H9 (cell line): ENCODE measurements at regions not wholly inside any gene's neighbourhood (a gene's known extent, or its start where the extent isn't known, plus 50 kb on each side); places are given as distances from the start of the nearest gene placed in this dataset.

Experiments used
- DNase-seq: peaks from one replicate; pipeline ENCODE4 v3.0.0-alpha.2; 2017
- H2AFZ ChIP-seq: one replicate; pipeline ENCODE4 v1.6.1; 2013; ENCODE audit warnings: mild to moderate bottlenecking, low read length, control low read depth, moderate library complexity
- H2AK5ac ChIP-seq: 2 replicates; pipeline ENCODE4 v1.6.1; 2013; ENCODE audit warnings: low read length, control low read depth, mixed read lengths; ENCODE audit not compliant: insufficient read length
- H2BK120ac ChIP-seq: one replicate; pipeline ENCODE4 v1.6.1; 2013; ENCODE audit warnings: low read depth, mild to moderate bottlenecking, low read length, control low read depth, inconsistent platforms; ENCODE audit not compliant: poor library complexity, severe bottlenecking
- H2BK12ac ChIP-seq: 2 replicates; pipeline ENCODE4 v1.6.1; 2013; ENCODE audit warnings: low read length, control low read depth, mixed read lengths, low read depth; ENCODE audit not compliant: insufficient read length
- H2BK15ac ChIP-seq: 2 replicates; pipeline ENCODE4 v1.6.1; 2013; ENCODE audit warnings: low read depth, low read length, control low read depth
- H2BK20ac ChIP-seq: one replicate; pipeline ENCODE4 v1.6.1; 2013; ENCODE audit warnings: low read depth, mild to moderate bottlenecking, low read length, control low read depth, inconsistent platforms; ENCODE audit not compliant: poor library complexity, severe bottlenecking
- H2BK5ac ChIP-seq: 2 replicates; pipeline ENCODE4 v1.6.1; 2013; ENCODE audit warnings: low read length, control low read depth, mixed read lengths; ENCODE audit not compliant: insufficient read length
- H3K14ac ChIP-seq: 2 replicates; pipeline ENCODE4 v1.6.1; 2013; ENCODE audit warnings: low read length, control low read depth; ENCODE audit not compliant: insufficient read depth
- H3K18ac ChIP-seq: 2 replicates; pipeline ENCODE4 v1.6.1; 2013; ENCODE audit warnings: low read depth, mild to moderate bottlenecking, mixed read lengths, low read length, control low read depth; ENCODE audit not compliant: insufficient read length
- H3K23ac ChIP-seq: 2 replicates; pipeline ENCODE4 v1.6.1; 2013; ENCODE audit warnings: low read length, control low read depth, mixed read lengths, low read depth; ENCODE audit not compliant: insufficient read length
- H3K23me2 ChIP-seq: 2 replicates; pipeline ENCODE4 v1.6.1; 2013; ENCODE audit warnings: low read depth, mild to moderate bottlenecking, mixed read lengths, low read length, control low read depth; ENCODE audit not compliant: insufficient read length, poor library complexity, severe bottlenecking
- H3K27ac ChIP-seq: 2 replicates; pipeline ENCODE4 v1.5.1; 2013; ENCODE audit warnings: low read length, control low read depth, mixed read lengths, low read depth; ENCODE audit not compliant: insufficient read length
- H3K27me3 ChIP-seq: 2 replicates; pipeline ENCODE4 v1.6.1; 2013; ENCODE audit warnings: low read length, control low read depth, inconsistent platforms; ENCODE audit not compliant: insufficient read depth
- H3K4ac ChIP-seq: 2 replicates; pipeline ENCODE4 v1.6.1; 2013; ENCODE audit warnings: low read depth, mild to moderate bottlenecking, control low read depth, inconsistent platforms, low read length, moderate library complexity
- H3K4me1 ChIP-seq: 2 replicates; pipeline ENCODE4 v1.6.1; 2013; ENCODE audit warnings: low read length, control low read depth, inconsistent platforms; ENCODE audit not compliant: insufficient read depth
- H3K4me2 ChIP-seq: 2 replicates; pipeline ENCODE4 v1.6.1; 2013; ENCODE audit warnings: low read length, control low read depth, mixed read lengths; ENCODE audit not compliant: insufficient read length, insufficient read depth
- H3K56ac ChIP-seq: 2 replicates; pipeline ENCODE4 v1.6.1; 2013; ENCODE audit warnings: low read depth, mild to moderate bottlenecking, mixed read lengths, low read length, control low read depth; ENCODE audit not compliant: insufficient read length
- H3K79me1 ChIP-seq: 2 replicates; pipeline ENCODE4 v1.6.1; 2013; ENCODE audit warnings: low read depth, mild to moderate bottlenecking, moderate library complexity, low read length, control low read depth, inconsistent platforms; ENCODE audit not compliant: insufficient read depth, poor library complexity, severe bottlenecking
- H3K79me2 ChIP-seq: 2 replicates; pipeline ENCODE4 v1.6.1; 2013; ENCODE audit warnings: low read length, control low read depth, inconsistent platforms; ENCODE audit not compliant: insufficient read depth
- H3K9ac ChIP-seq: 2 replicates; pipeline ENCODE4 v1.6.1; 2013; ENCODE audit warnings: low read length, control low read depth, mixed read lengths; ENCODE audit not compliant: insufficient read length; ENCODE audit errors: extremely low read depth
- H3K9me3 ChIP-seq: one replicate; pipeline ENCODE4 v1.6.1; 2013; ENCODE audit warnings: low read depth, low read length, inconsistent platforms; ENCODE audit not compliant: control insufficient read depth
- H3T11ph ChIP-seq: one replicate; pipeline ENCODE4 v1.6.1; 2013; ENCODE audit warnings: mild to moderate bottlenecking, low read length, control low read depth, inconsistent platforms
- H4K20me1 ChIP-seq: one replicate; pipeline ENCODE4 v1.6.1; 2013; ENCODE audit not compliant: control insufficient read depth, insufficient read length, insufficient read depth
- H4K5ac ChIP-seq: 2 replicates; pipeline ENCODE4 v1.6.1; 2013; ENCODE audit warnings: low read depth, mild to moderate bottlenecking, mixed read lengths, low read length, control low read depth; ENCODE audit not compliant: insufficient read length
- H4K8ac ChIP-seq: replicated peaks from 2 replicates; pipeline ENCODE4 v1.6.1; 2013; ENCODE audit warnings: low read length, control low read depth, mixed read lengths, low read depth; ENCODE audit not compliant: insufficient read length
- H4K91ac ChIP-seq: 2 replicates; pipeline ENCODE4 v1.6.1; 2013; ENCODE audit warnings: low read depth, mild to moderate bottlenecking, moderate library complexity, mixed read lengths, low read length, control low read depth; ENCODE audit not compliant: insufficient read length
- H3K27ac Mint-ChIP-seq, 3 experiments: 2 replicates in 2 of 3; 3 replicates in 1 of 3; pipeline ENCODE4 v1.8.0; 2020 to 2021; ENCODE audit warnings: mixed read lengths in 3 of 3, mild to moderate bottlenecking in 1 of 3, moderate library complexity in 1 of 3
- H3K27me3 Mint-ChIP-seq: 2 replicates; pipeline ENCODE4 v1.8.0; 2021; ENCODE audit warnings: low read depth, mild to moderate bottlenecking, moderate library complexity, mixed read lengths
- H3K36me3 Mint-ChIP-seq, 3 experiments: 2 replicates in 2 of 3; 3 replicates in 1 of 3; pipeline ENCODE4 v1.8.0; 2020 to 2021; ENCODE audit warnings: low read depth in 3 of 3, mixed read lengths in 3 of 3; ENCODE audit not compliant: insufficient read depth in 1 of 3
- H3K4me1 Mint-ChIP-seq, 2 experiments: 2 replicates each; pipeline ENCODE4 v1.8.0; 2020; ENCODE audit warnings: mixed read lengths in 2 of 2
- H3K4me3 Mint-ChIP-seq, 2 experiments: 2 replicates in 1 of 2; 3 replicates in 1 of 2; pipeline ENCODE4 v1.8.0; 2020 to 2021; ENCODE audit warnings: mild to moderate bottlenecking in 2 of 2, mixed read lengths in 2 of 2, moderate library complexity in 1 of 2
- H3K9me3 Mint-ChIP-seq, 2 experiments: 2 replicates in 1 of 2; 3 replicates in 1 of 2; pipeline ENCODE4 v1.8.0; 2020; ENCODE audit warnings: mild to moderate bottlenecking in 2 of 2, mixed read lengths in 2 of 2, moderate library complexity in 1 of 2
- WGBS: extraction: QIAGEN DNeasy Blood & Tissue Kit; methylation state at CpG from one replicate; pipeline ENCODE4 v1.1.7; 2013; ENCODE audit warnings: missing lambda C conversion rate, low lambda C conversion rate, mixed read lengths; ENCODE audit not compliant: insufficient read length; ENCODE audit errors: extremely low coverage; 5-methylcytosine and 5-hydroxymethylcytosine counted together
- TF ChIP-seq, protein P1 (sequence below): fragments of 200-600 bp; sonication (generic); conservative IDR thresholded peaks from 3 replicates; pipeline ENCODE4 v1.8.0; 2021; ENCODE audit warnings: antibody characterized with exemption, mild to moderate bottlenecking

- no peaks in the 10 kb centered on the region for H3K4me1 ChIP-seq
- no peak overlapping the region for H2BK20ac ChIP-seq
- no peak overlapping the region for H3K9ac ChIP-seq
- Mint-ChIP-seq H3K27ac (no peak overlapping the region), H3K36me3 (no peaks in the 10 kb centered on the region), H3K9me3 (no peaks in the 10 kb centered on the region; a peak in 1 of 5 replicates), H3K4me1 (peaks cover 0 to under 1% of the 10 kb centered on the region in 2 experiments; a peak in 2 of 4 replicates), H3K27me3 (no peaks in the 10 kb centered on the region; the same call in 1 of the 2 replicates), H3K4me3 (no peak overlapping the region)
- H3K4me2 ChIP-seq: no peak overlapping the region
- H4K91ac ChIP-seq: no peak overlapping the region
- no peak overlapping the region for H2AFZ ChIP-seq
- H3K9me3 ChIP-seq: no peaks in the 10 kb centered on the region
- no peak overlapping the region for H3K23ac ChIP-seq
- H3K23me2 ChIP-seq: no peaks in the 10 kb centered on the region
- H3K27me3 ChIP-seq: no peaks in the 10 kb centered on the region
- H3K14ac ChIP-seq: no peak overlapping the region
- TF ChIP-seq, protein P1, sequence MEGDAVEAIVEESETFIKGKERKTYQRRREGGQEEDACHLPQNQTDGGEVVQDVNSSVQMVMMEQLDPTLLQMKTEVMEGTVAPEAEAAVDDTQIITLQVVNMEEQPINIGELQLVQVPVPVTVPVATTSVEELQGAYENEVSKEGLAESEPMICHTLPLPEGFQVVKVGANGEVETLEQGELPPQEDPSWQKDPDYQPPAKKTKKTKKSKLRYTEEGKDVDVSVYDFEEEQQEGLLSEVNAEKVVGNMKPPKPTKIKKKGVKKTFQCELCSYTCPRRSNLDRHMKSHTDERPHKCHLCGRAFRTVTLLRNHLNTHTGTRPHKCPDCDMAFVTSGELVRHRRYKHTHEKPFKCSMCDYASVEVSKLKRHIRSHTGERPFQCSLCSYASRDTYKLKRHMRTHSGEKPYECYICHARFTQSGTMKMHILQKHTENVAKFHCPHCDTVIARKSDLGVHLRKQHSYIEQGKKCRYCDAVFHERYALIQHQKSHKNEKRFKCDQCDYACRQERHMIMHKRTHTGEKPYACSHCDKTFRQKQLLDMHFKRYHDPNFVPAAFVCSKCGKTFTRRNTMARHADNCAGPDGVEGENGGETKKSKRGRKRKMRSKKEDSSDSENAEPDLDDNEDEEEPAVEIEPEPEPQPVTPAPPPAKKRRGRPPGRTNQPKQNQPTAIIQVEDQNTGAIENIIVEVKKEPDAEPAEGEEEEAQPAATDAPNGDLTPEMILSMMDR: no peak
- WGBS: no CpG with 5 or more reads among the region's 5 CpGs
- no peak overlapping the region for H3T11ph ChIP-seq
- H4K20me1 ChIP-seq: no peaks in the 10 kb centered on the region
- H3K18ac ChIP-seq: no peak overlapping the region
- no peak overlapping the region for H2BK15ac ChIP-seq
- no peak overlapping the region for H3K4ac ChIP-seq
- no peak for DNase-seq
- H4K8ac ChIP-seq: no peak overlapping the region
- H3K79me2 ChIP-seq: no peaks in the 10 kb centered on the region
- no peak overlapping the region for H2AK5ac ChIP-seq
- H3K79me1 ChIP-seq: no peaks in the 10 kb centered on the region
- H3K56ac ChIP-seq: no peak overlapping the region
- no peak overlapping the region for H2BK12ac ChIP-seq
- no peak overlapping the region for H2BK5ac ChIP-seq
- H2BK120ac ChIP-seq: no peak overlapping the region
- no peak overlapping the region for H4K5ac ChIP-seq
- no peak overlapping the region for H3K27ac ChIP-seq
These were observed 143.3 kb upstream of the VSTM2A start for GRCh38 chr7:54398863-54399262.
